T-helper 17 cell (primary cell): ENCODE measurements at regions not wholly inside any gene's neighbourhood (a gene's known extent, or its start where the extent isn't known, plus 50 kb on each side); places are given as distances from the start of the nearest gene placed in this dataset.
"Not testable (repeated sequence)": the region's sequence is repeated elsewhere in the genome, so short reads cannot be mapped to it uniquely, and the experiment has no call there.

Experiments used
- ATAC-seq: fragments of 150-1000 bp; cut with Tn5 transposase; 2 replicates; pipeline ENCODE4 v1.10.0; 2021; ENCODE audit warnings: mild to moderate bottlenecking, moderate library complexity
- DNase-seq, 3 donors: peaks; one replicate each; pipeline versions ENCODE4 v3.0.0 to v3.0.0-alpha.2; 2020 to 2021
- H3K9me3 ChIP-seq: one replicate; pipeline ENCODE4 v1.7.0; 2013; ENCODE audit warnings: low read length, mild to moderate bottlenecking; ENCODE audit not compliant: control insufficient read depth, poor library complexity, severe bottlenecking
- H3K27ac Mint-ChIP-seq: one replicate; pipeline ENCODE4 v1.8.0; 2022; ENCODE audit warnings: mild to moderate bottlenecking, moderate library complexity, mixed read lengths
- H3K27me3 Mint-ChIP-seq: one replicate; pipeline ENCODE4 v1.8.0; 2022; ENCODE audit warnings: mixed read lengths
- H3K36me3 Mint-ChIP-seq: one replicate; pipeline ENCODE4 v1.8.0; 2022; ENCODE audit warnings: low read depth, mixed read lengths
- H3K4me1 Mint-ChIP-seq: one replicate; pipeline ENCODE4 v1.8.0; 2022; ENCODE audit warnings: mild to moderate bottlenecking, mixed read lengths
- H3K4me3 Mint-ChIP-seq: one replicate; pipeline ENCODE4 v1.8.0; 2022; ENCODE audit warnings: mild to moderate bottlenecking, moderate library complexity, mixed read lengths

DNA sequence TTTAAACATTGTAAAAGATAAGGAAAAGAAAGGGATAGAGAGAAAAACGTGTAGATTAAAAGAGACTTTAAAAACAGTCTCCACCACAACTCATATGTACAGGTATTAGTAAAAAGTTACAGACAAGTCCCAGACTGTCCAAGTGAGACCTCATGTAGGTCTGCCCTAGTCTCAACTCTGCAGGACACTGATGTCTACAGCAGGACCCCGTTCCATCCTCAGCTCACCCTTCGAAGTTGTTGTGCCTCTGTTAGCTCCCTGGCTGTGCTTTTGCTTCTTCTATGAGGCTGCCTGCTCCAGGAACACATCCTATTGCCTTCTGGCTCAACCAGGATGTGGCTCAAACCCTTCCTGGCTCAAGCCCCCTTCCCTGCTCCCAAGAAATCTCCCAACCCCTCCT lies 72.9 kb upstream of the FBXO28 start:
- Mint-ChIP-seq H3K4me3 (no peak overlapping the region), H3K4me1 (no peaks in the 10 kb centered on the region), H3K27ac (no peak overlapping the region), H3K36me3 (no peaks in the 10 kb centered on the region), H3K27me3 (peaks cover 35% of the 10 kb centered on the region)
- DNase-seq (no peak), ATAC-seq (no peak)
- H3K9me3 ChIP-seq: no peaks in the 10 kb centered on the region

DNA sequence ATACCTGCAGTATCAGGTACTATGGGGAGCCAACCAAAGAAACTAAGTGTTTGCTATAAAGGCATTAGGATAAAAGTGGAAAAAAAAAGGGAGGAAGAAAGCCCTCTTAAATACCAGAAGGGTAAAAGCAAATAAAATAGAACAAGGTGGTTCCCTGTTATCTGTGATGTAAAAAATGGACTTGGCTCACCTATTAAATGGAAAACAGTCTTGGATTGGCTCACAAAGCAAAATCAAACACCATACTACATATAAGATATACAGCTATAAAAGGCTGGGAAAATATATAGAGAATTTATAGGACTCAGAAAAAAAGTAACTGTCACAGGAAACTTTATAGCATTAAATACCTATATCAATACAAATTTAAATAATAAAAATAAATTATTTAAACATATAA lies 73.5 kb upstream of the FBXO28 start:
- H3K36me3 Mint-ChIP-seq, H3K27ac Mint-ChIP-seq, ATAC-seq, H3K9me3 ChIP-seq, DNase-seq, H3K4me1 Mint-ChIP-seq, H3K4me3 Mint-ChIP-seq: not testable (repeated sequence)
- H3K27me3 Mint-ChIP-seq: peaks cover 35% of the 10 kb centered on the region

- H3K4me1 Mint-ChIP-seq, H3K27ac Mint-ChIP-seq, H3K4me3 Mint-ChIP-seq, H3K9me3 ChIP-seq, ATAC-seq, H3K36me3 Mint-ChIP-seq, DNase-seq: not testable (repeated sequence)
- peaks cover 35% of the 10 kb centered on the region for H3K27me3 Mint-ChIP-seq
Observed at GRCh38 chr1:224040006-224040405, 73.9 kb upstream of the FBXO28 start.

GRCh38 chr1:224038832-224039231 lies 75.1 kb upstream of the FBXO28 start:
- not testable (repeated sequence) for DNase-seq, H3K4me1 Mint-ChIP-seq, H3K36me3 Mint-ChIP-seq, H3K9me3 ChIP-seq, H3K27ac Mint-ChIP-seq, H3K4me3 Mint-ChIP-seq, ATAC-seq
- H3K27me3 Mint-ChIP-seq: peaks cover 28% of the 10 kb centered on the region

DNA sequence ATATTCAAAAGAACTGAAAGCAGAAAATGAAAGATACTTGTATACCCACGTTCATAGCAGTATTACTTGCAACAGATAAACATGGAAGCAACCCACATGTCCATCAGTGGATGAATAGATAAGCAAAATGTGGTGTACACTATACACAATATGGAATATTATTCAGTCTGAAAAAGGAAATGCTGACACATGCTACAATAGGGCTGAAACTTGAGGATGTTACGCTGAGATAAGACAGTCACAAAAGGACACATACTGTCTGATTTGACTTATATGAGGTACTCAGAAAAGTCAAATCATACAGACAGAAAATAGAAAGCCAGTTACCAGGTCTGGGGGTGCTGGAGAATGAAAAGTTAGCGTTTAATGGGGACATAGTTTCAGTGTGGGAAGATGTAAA lies 76.5 kb upstream of the FBXO28 start:
- H3K4me1 Mint-ChIP-seq, H3K36me3 Mint-ChIP-seq: not testable (repeated sequence)

DNA sequence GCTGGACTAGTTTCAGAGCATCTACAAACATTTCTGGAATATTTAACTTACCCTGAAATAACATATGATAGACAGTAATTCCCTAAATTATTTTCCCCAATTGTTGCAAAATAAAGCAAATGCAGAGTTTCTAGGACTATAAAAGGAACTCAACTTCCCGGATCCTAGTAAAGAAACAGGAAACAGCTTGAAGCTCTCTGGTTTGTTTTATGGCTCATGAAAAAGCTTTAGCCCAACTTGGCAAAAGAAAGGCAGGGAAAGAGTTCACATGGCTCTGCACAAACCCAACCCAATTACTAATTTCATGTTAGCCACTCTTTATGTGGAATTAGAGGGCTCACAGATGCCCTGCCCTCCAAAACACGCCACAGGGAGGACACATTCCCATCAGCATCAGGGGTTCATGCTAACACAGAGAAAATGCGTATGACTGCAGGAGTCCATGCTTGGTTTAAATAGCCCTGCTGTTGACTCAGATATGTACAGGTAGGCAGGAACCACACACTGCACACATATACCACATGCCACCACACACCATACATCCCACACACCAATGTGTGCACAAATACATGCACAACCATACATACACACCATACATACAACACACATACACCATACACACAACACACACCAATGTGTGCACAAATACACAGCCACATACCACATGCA lies 81.2 kb upstream of the FBXO28 start:
- not testable (repeated sequence) for H3K9me3 ChIP-seq, H3K4me3 Mint-ChIP-seq, DNase-seq, H3K27ac Mint-ChIP-seq, H3K27me3 Mint-ChIP-seq, H3K4me1 Mint-ChIP-seq, H3K36me3 Mint-ChIP-seq, ATAC-seq

More for the DNA sequence above, 76.5 kb upstream of the FBXO28 start:
- ATAC-seq, DNase-seq, H3K9me3 ChIP-seq, H3K27ac Mint-ChIP-seq, H3K4me3 Mint-ChIP-seq: not testable (repeated sequence)
- peaks cover 23% of the 10 kb centered on the region for H3K27me3 Mint-ChIP-seq

- H3K27ac Mint-ChIP-seq, DNase-seq, H3K9me3 ChIP-seq, ATAC-seq, H3K4me3 Mint-ChIP-seq, H3K36me3 Mint-ChIP-seq, H3K27me3 Mint-ChIP-seq, H3K4me1 Mint-ChIP-seq: not testable (repeated sequence)
Observed at GRCh38 chr1:224031986-224032385, 81.9 kb upstream of the FBXO28 start.

DNA sequence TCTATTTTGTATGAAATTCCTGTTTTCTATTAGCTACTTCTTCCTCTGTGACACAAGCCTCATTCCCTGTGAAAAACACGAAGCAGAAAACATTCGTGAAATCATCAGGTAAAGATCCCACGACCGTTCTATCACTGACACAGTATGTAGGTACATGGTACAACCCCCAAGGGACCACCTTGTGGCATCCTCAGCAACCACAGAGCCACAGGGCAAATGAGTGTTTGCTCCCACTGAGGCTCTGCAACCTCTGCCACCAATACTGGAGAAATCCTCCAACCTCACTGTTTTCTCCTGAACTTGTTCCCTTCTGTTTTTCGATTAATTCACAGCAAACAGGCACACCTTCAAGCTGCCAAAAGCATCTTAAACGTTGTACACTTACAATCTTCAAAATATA lies 83.7 kb upstream of the FBXO28 start:
- ATAC-seq, H3K36me3 Mint-ChIP-seq, H3K4me3 Mint-ChIP-seq, H3K27me3 Mint-ChIP-seq, H3K9me3 ChIP-seq, H3K4me1 Mint-ChIP-seq, H3K27ac Mint-ChIP-seq, DNase-seq: not testable (repeated sequence)

DNA sequence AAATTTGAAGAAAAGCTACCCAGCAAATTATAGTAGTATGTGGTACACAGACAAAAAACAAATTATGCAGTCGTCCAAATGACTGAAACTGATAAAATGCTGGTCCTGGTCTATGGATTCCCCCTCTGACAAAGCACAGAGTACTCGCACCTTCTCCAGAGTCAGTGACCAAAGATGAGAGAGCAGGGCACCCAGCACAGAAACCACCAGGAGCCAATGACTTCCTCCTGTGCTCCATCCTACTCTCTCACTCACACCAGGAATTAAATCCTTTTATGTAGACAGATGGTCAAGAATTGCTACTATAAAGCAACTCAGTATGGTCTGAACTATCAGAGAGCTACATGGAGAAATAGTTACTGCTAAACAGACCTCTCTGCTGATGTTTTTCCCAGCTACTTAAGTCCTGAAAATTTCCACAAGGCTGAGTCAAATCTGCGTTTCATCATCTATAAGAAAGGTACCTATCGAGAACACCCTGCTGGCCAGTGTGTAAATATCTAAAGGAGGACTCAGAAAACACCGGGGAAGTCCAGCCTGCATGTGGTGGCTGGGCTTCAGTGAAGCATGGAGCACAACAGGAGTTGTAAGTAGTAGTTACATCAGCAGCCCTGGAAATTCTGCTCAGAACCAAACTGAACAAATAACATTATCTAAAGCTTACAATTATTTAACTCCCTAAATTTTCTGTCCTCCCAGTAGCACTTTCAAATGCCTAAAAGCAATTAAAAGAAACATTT lies 84.5 kb upstream of the FBXO28 start:
- not testable (repeated sequence) for H3K27me3 Mint-ChIP-seq, DNase-seq, H3K27ac Mint-ChIP-seq, H3K9me3 ChIP-seq, H3K4me1 Mint-ChIP-seq, H3K4me3 Mint-ChIP-seq, H3K36me3 Mint-ChIP-seq, ATAC-seq

GRCh38 chr1:224028802-224029201 lies 85.1 kb upstream of the FBXO28 start:
- H3K4me1 Mint-ChIP-seq, H3K27ac Mint-ChIP-seq, ATAC-seq, H3K9me3 ChIP-seq, H3K36me3 Mint-ChIP-seq, H3K4me3 Mint-ChIP-seq, H3K27me3 Mint-ChIP-seq, DNase-seq: not testable (repeated sequence)

GRCh38 chr1:224023122-224023521 lies 90.8 kb upstream of the FBXO28 start:
- not testable (repeated sequence) for H3K4me1 Mint-ChIP-seq, ATAC-seq, H3K27ac Mint-ChIP-seq, H3K4me3 Mint-ChIP-seq, H3K36me3 Mint-ChIP-seq, H3K9me3 ChIP-seq, H3K27me3 Mint-ChIP-seq, DNase-seq

GRCh38 chr1:224022249-224022970 lies 91.5 kb upstream of the FBXO28 start:
- H3K36me3 Mint-ChIP-seq, ATAC-seq, DNase-seq, H3K4me3 Mint-ChIP-seq, H3K27ac Mint-ChIP-seq, H3K9me3 ChIP-seq, H3K4me1 Mint-ChIP-seq, H3K27me3 Mint-ChIP-seq: not testable (repeated sequence)

DNA sequence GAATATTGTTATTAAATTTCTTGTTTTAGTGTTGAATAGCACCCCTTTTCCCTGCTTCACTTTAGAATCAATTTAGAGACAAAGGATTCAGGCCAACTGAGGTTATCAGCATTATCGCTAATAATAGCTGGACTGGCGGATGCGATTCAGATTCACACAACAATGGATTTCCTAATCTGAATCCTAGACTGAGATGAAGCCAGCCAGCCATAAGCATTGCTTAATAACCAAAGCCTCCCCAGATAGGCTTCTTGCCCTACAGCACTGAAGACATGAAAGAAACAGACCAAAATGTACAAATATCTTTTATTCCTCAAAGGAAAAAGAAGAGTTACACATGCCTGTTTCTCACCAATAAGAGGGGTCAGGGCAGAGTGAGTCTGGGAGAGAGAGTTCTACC lies 94.0 kb upstream of the FBXO28 start:
- H3K36me3 Mint-ChIP-seq, H3K27me3 Mint-ChIP-seq, ATAC-seq, H3K27ac Mint-ChIP-seq, H3K4me3 Mint-ChIP-seq, H3K9me3 ChIP-seq, DNase-seq, H3K4me1 Mint-ChIP-seq: not testable (repeated sequence)
